C4-2B (cell line): ENCODE measurements at regions not wholly inside any gene's neighbourhood (a gene's known extent, or its start where the extent isn't known, plus 50 kb on each side); places are given as distances from the start of the nearest gene placed in this dataset.

Source experiments
- CTCF ChIP-seq: fragments of 450-650 bp; conservative IDR thresholded peaks from 2 replicates; pipeline ENCODE4 v1.5.1; 2017; ENCODE audit warnings: mild to moderate bottlenecking
- ZFX ChIP-seq: fragments of 450-650 bp; IDR thresholded peaks from 2 replicates; pipeline ENCODE4 v1.6.1; 2017

GRCh38 chr12:104855599-104855998, 102.5 kb downstream of the SLC41A2 start:
- TF ChIP-seq CTCF = no peak
- TF ChIP-seq ZFX = no peak
